Inferior parietal cortex (tissue), 1 donor: ENCODE measurements at regions not wholly inside any gene's neighbourhood (a gene's known extent, or its start where the extent isn't known, plus 50 kb on each side); places are given as distances from the start of the nearest gene placed in this dataset.

Experiments
- DNase-seq: peaks from one replicate; pipeline ENCODE4 v3.0.0-alpha.2; 2016; ENCODE audit errors: extremely low spot score

- DNase-seq, result no peak
Observed at GRCh38 chr1:239218301-239218700, 168.1 kb upstream of the CHRM3 start.

DNA sequence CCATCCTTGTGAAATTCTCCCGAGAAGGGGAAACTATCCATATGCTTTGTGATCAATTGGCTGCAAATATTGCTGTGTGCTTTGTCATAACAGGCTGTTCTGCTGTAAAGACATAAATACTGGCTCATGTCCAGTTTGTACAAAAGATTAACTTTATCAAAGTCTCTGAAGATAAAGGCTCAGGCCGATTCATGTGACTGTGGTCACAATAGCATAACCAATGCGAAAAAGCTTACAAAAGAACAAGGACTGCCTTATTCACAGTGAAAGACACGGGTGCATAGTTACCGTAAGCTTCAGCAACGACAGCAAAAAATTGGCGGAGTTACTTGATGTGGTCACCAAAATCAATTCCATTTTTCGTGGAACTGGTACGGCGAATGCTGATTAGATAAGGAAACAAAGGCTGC is 173.6 kb upstream of the CHRM3 start:
- peak; percentile 56 for DNase-seq

DNA sequence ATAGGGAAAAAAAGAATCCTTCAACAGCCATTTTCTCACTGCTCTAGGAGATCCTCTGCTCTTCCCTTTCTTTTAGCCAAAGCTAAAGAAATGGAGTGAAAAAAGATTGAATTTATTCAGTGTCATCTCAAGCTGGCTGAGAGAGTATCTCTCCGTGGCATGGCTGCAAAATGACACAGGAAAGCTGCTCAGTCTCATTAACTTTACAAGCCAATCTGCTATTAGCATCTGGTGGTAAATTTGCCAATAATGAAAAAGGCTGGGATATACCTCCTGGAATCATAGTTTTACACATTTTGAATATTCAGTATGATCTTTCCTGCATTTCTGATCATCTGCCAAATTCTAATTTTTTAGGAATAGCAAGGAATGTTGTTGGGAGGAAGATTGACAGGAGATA is 176.8 kb upstream of the CHRM3 start:
- no peak for DNase-seq

DNA sequence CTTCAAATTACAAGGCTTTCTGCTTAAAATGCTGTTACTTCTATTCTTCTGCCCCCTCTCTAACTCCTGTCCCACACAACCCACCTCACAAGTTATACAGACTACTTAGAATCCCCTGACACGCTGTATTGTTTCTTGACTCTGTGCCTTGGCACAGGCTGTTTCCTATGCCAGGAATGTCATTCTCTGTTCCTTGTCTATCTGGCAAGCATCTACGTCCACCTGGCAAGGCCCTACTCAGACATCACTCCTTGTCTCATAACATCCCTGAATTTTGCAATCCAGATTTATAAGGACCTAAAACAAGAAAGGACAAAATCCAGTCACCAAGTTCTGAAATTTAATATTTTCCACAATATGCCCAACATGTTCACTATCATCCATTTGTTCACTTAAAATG is 182.0 kb upstream of the CHRM3 start:
- no peak for DNase-seq

GRCh38 chr1:239197871-239198270 is 188.5 kb upstream of the CHRM3 start:
- no peak for DNase-seq

- DNase-seq, result no peak
Observed at GRCh38 chr1:239189998-239190512, 196.3 kb upstream of the CHRM3 start.

DNA sequence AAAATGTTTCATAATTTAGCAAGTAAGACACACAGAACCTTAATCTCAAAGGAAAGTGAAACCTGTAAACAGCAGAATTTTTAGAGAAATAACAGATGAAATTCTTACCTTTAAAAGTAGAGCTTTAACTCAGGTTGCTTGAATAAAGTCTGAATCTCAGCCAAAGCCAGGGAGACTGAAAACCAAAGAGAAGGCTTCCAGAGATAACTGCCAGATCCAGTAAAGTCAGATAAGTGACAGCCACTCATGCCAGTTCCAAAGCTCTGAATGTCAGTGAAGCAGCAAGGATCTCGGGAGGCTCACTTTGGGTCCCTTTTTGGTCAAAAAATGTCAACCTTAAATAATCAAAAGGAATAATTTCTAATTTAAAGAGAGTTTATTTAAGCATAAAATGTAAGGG is 199.9 kb upstream of the CHRM3 start:
- no peak for DNase-seq

- DNase-seq, result no peak
Observed at GRCh38 chr1:239185245-239185619, 201.1 kb upstream of the CHRM3 start.

DNA sequence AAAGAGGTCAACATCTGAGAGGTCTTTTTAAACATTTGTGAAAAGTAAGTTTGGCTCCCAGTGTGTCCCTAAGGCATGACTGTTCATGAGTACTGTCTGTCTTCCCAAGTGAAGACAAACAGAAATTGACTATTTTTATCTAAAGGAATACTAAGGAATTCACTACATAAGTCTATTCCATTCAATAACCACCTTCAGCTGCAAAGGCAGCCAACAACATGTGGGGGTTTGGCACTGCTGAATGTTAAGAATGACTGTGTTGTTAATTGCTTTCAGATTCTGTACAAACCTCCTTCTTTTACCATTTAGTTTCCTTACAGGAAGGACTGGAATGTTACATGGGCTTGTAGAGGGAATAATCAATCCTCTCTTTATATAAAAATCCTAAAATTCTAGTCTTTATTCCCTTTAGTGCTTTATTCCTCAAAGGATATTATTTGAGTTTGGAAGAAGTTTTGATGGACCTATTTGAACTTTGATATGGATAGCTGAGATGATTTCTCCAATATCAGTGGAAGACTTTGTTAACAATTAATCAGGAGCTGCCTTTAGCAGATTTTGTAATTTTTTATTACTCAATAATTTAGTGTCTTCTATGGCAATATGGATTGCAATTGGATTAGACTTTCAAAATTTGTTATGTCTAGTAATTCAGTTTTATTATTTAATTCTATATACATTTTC is 201.7 kb upstream of the CHRM3 start:
- no peak for DNase-seq

- DNase-seq, result no peak
Observed at GRCh38 chr1:239178961-239179360, 207.4 kb upstream of the CHRM3 start.

GRCh38 chr1:239174880-239175279 is 211.5 kb upstream of the CHRM3 start:
- no peak for DNase-seq

GRCh38 chr1:239170828-239171227 is 215.5 kb upstream of the CHRM3 start:
- DNase-seq, result no peak

- no peak for DNase-seq
Observed at GRCh38 chr1:239169276-239169675, 217.1 kb upstream of the CHRM3 start.

GRCh38 chr1:239164451-239165180 is 221.8 kb upstream of the CHRM3 start:
- no peak for DNase-seq

- peak; percentile 62 for DNase-seq
Observed at GRCh38 chr1:239155466-239156091, 230.8 kb upstream of the CHRM3 start.

GRCh38 chr1:239151937-239152336 is 234.4 kb upstream of the CHRM3 start:
- no peak for DNase-seq

- DNase-seq, result no peak
Observed at GRCh38 chr1:239140968-239141367, 245.4 kb upstream of the CHRM3 start.

- no peak for DNase-seq
Observed at GRCh38 chr1:239139801-239140200, 246.6 kb upstream of the CHRM3 start.

- DNase-seq, result peak; percentile 17
Observed at GRCh38 chr1:239128541-239128940, 257.8 kb upstream of the CHRM3 start.

GRCh38 chr1:239126884-239127283 is 259.5 kb upstream of the CHRM3 start:
- peak; percentile 69 for DNase-seq

DNA sequence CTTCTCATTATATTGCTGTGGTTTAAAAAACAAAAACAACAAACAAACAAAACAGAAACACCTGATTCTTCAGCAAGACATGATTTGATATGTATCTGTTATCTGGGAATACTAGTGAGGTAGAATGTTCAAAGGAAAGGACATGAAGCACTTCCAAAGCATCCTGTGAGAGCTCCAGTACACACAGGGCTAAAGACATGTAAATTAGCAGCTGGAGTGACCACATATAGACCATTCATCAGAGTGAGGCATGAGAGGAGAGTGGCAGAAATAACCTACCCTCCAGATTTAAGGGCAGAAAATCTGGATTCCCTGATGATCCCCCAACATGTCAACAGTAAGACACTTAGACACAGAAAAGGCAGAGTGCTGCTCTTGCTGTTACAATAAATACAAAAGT is 260.5 kb upstream of the CHRM3 start:
- peak; percentile 22 for DNase-seq

DNA sequence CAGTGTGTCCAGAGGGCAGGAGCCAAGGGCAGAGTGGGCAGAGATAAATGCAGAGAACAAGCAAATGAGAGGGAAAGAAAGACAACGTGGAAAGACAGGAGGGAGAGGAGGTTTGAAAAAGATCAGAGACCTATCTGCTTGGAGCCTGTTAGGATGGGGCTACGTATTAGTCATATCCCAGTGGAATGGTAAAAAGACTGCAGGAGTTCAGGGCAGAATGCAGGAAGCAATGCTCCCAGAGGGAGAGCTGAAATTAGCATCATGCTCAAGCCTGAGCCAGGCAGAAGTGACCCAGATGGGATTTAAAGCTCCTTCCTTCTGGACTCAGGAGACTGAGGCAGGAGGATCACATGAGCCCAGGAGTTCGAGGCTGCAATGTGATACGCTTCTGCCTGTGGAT is 261.3 kb upstream of the CHRM3 start:
- DNase-seq, result peak; percentile 22

DNA sequence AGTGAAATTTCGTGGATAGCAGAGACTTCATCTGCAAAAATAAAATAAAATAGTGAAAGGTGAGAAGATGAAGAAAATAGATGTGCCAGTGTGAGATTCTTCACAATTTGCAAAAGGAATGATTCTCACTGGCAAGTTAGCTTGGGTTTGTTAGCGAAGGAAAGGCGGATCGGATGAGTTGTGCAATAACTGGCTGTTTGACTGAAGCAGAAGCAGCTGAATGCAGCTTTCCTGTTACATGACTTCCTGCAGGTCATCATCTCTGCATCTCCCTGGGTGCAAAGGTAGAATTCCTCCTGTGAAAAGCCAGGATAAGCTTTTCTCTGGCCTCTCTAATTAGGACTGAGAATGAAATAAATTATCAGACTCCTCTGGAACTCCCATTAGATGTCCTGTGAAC is 263.1 kb upstream of the CHRM3 start:
- DNase-seq, result no peak
